H9 (cell line): ENCODE measurements at regions not wholly inside any gene's neighbourhood (a gene's known extent, or its start where the extent isn't known, plus 50 kb on each side); places are given as distances from the start of the nearest gene placed in this dataset.

Source experiments
- DNase-seq: peaks from one replicate; pipeline ENCODE4 v3.0.0-alpha.2; 2017
- H2AFZ ChIP-seq: one replicate; pipeline ENCODE4 v1.6.1; 2013; ENCODE audit warnings: mild to moderate bottlenecking, low read length, control low read depth, moderate library complexity
- H2AK5ac ChIP-seq: 2 replicates; pipeline ENCODE4 v1.6.1; 2013; ENCODE audit warnings: low read length, control low read depth, mixed read lengths; ENCODE audit not compliant: insufficient read length
- H2BK120ac ChIP-seq: one replicate; pipeline ENCODE4 v1.6.1; 2013; ENCODE audit warnings: low read depth, mild to moderate bottlenecking, low read length, control low read depth, inconsistent platforms; ENCODE audit not compliant: poor library complexity, severe bottlenecking
- H2BK12ac ChIP-seq: 2 replicates; pipeline ENCODE4 v1.6.1; 2013; ENCODE audit warnings: low read length, control low read depth, mixed read lengths, low read depth; ENCODE audit not compliant: insufficient read length
- H2BK15ac ChIP-seq: 2 replicates; pipeline ENCODE4 v1.6.1; 2013; ENCODE audit warnings: low read depth, low read length, control low read depth
- H2BK20ac ChIP-seq: one replicate; pipeline ENCODE4 v1.6.1; 2013; ENCODE audit warnings: low read depth, mild to moderate bottlenecking, low read length, control low read depth, inconsistent platforms; ENCODE audit not compliant: poor library complexity, severe bottlenecking
- H2BK5ac ChIP-seq: 2 replicates; pipeline ENCODE4 v1.6.1; 2013; ENCODE audit warnings: low read length, control low read depth, mixed read lengths; ENCODE audit not compliant: insufficient read length
- H3K14ac ChIP-seq: 2 replicates; pipeline ENCODE4 v1.6.1; 2013; ENCODE audit warnings: low read length, control low read depth; ENCODE audit not compliant: insufficient read depth
- H3K18ac ChIP-seq: 2 replicates; pipeline ENCODE4 v1.6.1; 2013; ENCODE audit warnings: low read depth, mild to moderate bottlenecking, mixed read lengths, low read length, control low read depth; ENCODE audit not compliant: insufficient read length
- H3K23ac ChIP-seq: 2 replicates; pipeline ENCODE4 v1.6.1; 2013; ENCODE audit warnings: low read length, control low read depth, mixed read lengths, low read depth; ENCODE audit not compliant: insufficient read length
- H3K23me2 ChIP-seq: 2 replicates; pipeline ENCODE4 v1.6.1; 2013; ENCODE audit warnings: low read depth, mild to moderate bottlenecking, mixed read lengths, low read length, control low read depth; ENCODE audit not compliant: insufficient read length, poor library complexity, severe bottlenecking
- H3K27ac ChIP-seq: 2 replicates; pipeline ENCODE4 v1.5.1; 2013; ENCODE audit warnings: low read length, control low read depth, mixed read lengths, low read depth; ENCODE audit not compliant: insufficient read length
- H3K27me3 ChIP-seq: 2 replicates; pipeline ENCODE4 v1.6.1; 2013; ENCODE audit warnings: low read length, control low read depth, inconsistent platforms; ENCODE audit not compliant: insufficient read depth
- H3K4ac ChIP-seq: 2 replicates; pipeline ENCODE4 v1.6.1; 2013; ENCODE audit warnings: low read depth, mild to moderate bottlenecking, control low read depth, inconsistent platforms, low read length, moderate library complexity
- H3K4me1 ChIP-seq: 2 replicates; pipeline ENCODE4 v1.6.1; 2013; ENCODE audit warnings: low read length, control low read depth, inconsistent platforms; ENCODE audit not compliant: insufficient read depth
- H3K4me2 ChIP-seq: 2 replicates; pipeline ENCODE4 v1.6.1; 2013; ENCODE audit warnings: low read length, control low read depth, mixed read lengths; ENCODE audit not compliant: insufficient read length, insufficient read depth
- H3K56ac ChIP-seq: 2 replicates; pipeline ENCODE4 v1.6.1; 2013; ENCODE audit warnings: low read depth, mild to moderate bottlenecking, mixed read lengths, low read length, control low read depth; ENCODE audit not compliant: insufficient read length
- H3K79me1 ChIP-seq: 2 replicates; pipeline ENCODE4 v1.6.1; 2013; ENCODE audit warnings: low read depth, mild to moderate bottlenecking, moderate library complexity, low read length, control low read depth, inconsistent platforms; ENCODE audit not compliant: insufficient read depth, poor library complexity, severe bottlenecking
- H3K79me2 ChIP-seq: 2 replicates; pipeline ENCODE4 v1.6.1; 2013; ENCODE audit warnings: low read length, control low read depth, inconsistent platforms; ENCODE audit not compliant: insufficient read depth
- H3K9ac ChIP-seq: 2 replicates; pipeline ENCODE4 v1.6.1; 2013; ENCODE audit warnings: low read length, control low read depth, mixed read lengths; ENCODE audit not compliant: insufficient read length; ENCODE audit errors: extremely low read depth
- H3K9me3 ChIP-seq: one replicate; pipeline ENCODE4 v1.6.1; 2013; ENCODE audit warnings: low read depth, low read length, inconsistent platforms; ENCODE audit not compliant: control insufficient read depth
- H3T11ph ChIP-seq: one replicate; pipeline ENCODE4 v1.6.1; 2013; ENCODE audit warnings: mild to moderate bottlenecking, low read length, control low read depth, inconsistent platforms
- H4K20me1 ChIP-seq: one replicate; pipeline ENCODE4 v1.6.1; 2013; ENCODE audit not compliant: control insufficient read depth, insufficient read length, insufficient read depth
- H4K5ac ChIP-seq: 2 replicates; pipeline ENCODE4 v1.6.1; 2013; ENCODE audit warnings: low read depth, mild to moderate bottlenecking, mixed read lengths, low read length, control low read depth; ENCODE audit not compliant: insufficient read length
- H4K8ac ChIP-seq: replicated peaks from 2 replicates; pipeline ENCODE4 v1.6.1; 2013; ENCODE audit warnings: low read length, control low read depth, mixed read lengths, low read depth; ENCODE audit not compliant: insufficient read length
- H4K91ac ChIP-seq: 2 replicates; pipeline ENCODE4 v1.6.1; 2013; ENCODE audit warnings: low read depth, mild to moderate bottlenecking, moderate library complexity, mixed read lengths, low read length, control low read depth; ENCODE audit not compliant: insufficient read length
- H3K27ac Mint-ChIP-seq, 3 experiments: 2 replicates in 2 of 3; 3 replicates in 1 of 3; pipeline ENCODE4 v1.8.0; 2020 to 2021; ENCODE audit warnings: mixed read lengths in 3 of 3, mild to moderate bottlenecking in 1 of 3, moderate library complexity in 1 of 3
- H3K27me3 Mint-ChIP-seq: 2 replicates; pipeline ENCODE4 v1.8.0; 2021; ENCODE audit warnings: low read depth, mild to moderate bottlenecking, moderate library complexity, mixed read lengths
- H3K36me3 Mint-ChIP-seq, 3 experiments: 2 replicates in 2 of 3; 3 replicates in 1 of 3; pipeline ENCODE4 v1.8.0; 2020 to 2021; ENCODE audit warnings: low read depth in 3 of 3, mixed read lengths in 3 of 3; ENCODE audit not compliant: insufficient read depth in 1 of 3
- H3K4me1 Mint-ChIP-seq, 2 experiments: 2 replicates each; pipeline ENCODE4 v1.8.0; 2020; ENCODE audit warnings: mixed read lengths in 2 of 2
- H3K4me3 Mint-ChIP-seq, 2 experiments: 2 replicates in 1 of 2; 3 replicates in 1 of 2; pipeline ENCODE4 v1.8.0; 2020 to 2021; ENCODE audit warnings: mild to moderate bottlenecking in 2 of 2, mixed read lengths in 2 of 2, moderate library complexity in 1 of 2
- H3K9me3 Mint-ChIP-seq, 2 experiments: 2 replicates in 1 of 2; 3 replicates in 1 of 2; pipeline ENCODE4 v1.8.0; 2020; ENCODE audit warnings: mild to moderate bottlenecking in 2 of 2, mixed read lengths in 2 of 2, moderate library complexity in 1 of 2
- CTCF ChIP-seq: fragments of 200-600 bp; sonication (generic); conservative IDR thresholded peaks from 3 replicates; pipeline ENCODE4 v1.8.0; 2021; ENCODE audit warnings: antibody characterized with exemption, mild to moderate bottlenecking
- WGBS: extraction: QIAGEN DNeasy Blood & Tissue Kit; methylation state at CpG from one replicate; pipeline ENCODE4 v1.1.7; 2013; ENCODE audit warnings: missing lambda C conversion rate, low lambda C conversion rate, mixed read lengths; ENCODE audit not compliant: insufficient read length; ENCODE audit errors: extremely low coverage; 5-methylcytosine and 5-hydroxymethylcytosine counted together

GRCh38 chr13:104832231-104832630 lies 1703.2 kb downstream of the EFNB2 start:
- WGBS: no CpG with 5 or more reads among the region's 4 CpGs
- peak overlapping the region; percentile 2 to 4 (median 4); a peak in 3 of 7 replicates for H3K27ac Mint-ChIP-seq

More at GRCh38 chr13:104832231-104832630, 1703.2 kb downstream of the EFNB2 start:
- H2BK5ac ChIP-seq: no peak overlapping the region
- H4K5ac ChIP-seq: no peak overlapping the region
- H3K56ac ChIP-seq: no peak overlapping the region
- H3K9ac ChIP-seq: no peak overlapping the region
- no peak overlapping the region for H2BK12ac ChIP-seq
- Mint-ChIP-seq H3K9me3 (peaks cover 0 to 2% of the 10 kb centered on the region in 2 experiments; a peak in 2 of 5 replicates), H3K4me3 (no peak overlapping the region), H3K4me1 (peaks cover 11 to 13% of the 10 kb centered on the region in 2 experiments), H3K27me3 (no peaks in the 10 kb centered on the region), H3K36me3 (peaks cover 0 to 2% (median 0%) of the 10 kb centered on the region in 3 experiments; a peak in 1 of 7 replicates)
- no peak overlapping the region for H3K27ac ChIP-seq
- H3K23ac ChIP-seq: no peak overlapping the region
- H4K20me1 ChIP-seq: no peaks in the 10 kb centered on the region
- no peak overlapping the region for H3K4me2 ChIP-seq
- H3K79me2 ChIP-seq: no peaks in the 10 kb centered on the region
- H3K14ac ChIP-seq: no peak overlapping the region
- no peaks in the 10 kb centered on the region for H3K27me3 ChIP-seq
- no peaks in the 10 kb centered on the region for H3K23me2 ChIP-seq
- no peaks in the 10 kb centered on the region; the same call in 1 of the 2 replicates for H3K4me1 ChIP-seq
- H3T11ph ChIP-seq: no peak overlapping the region
- no peak for TF ChIP-seq CTCF
- no peak for DNase-seq
- H3K18ac ChIP-seq: no peak overlapping the region
- H2AK5ac ChIP-seq: no peak overlapping the region
- H2BK15ac ChIP-seq: no peak overlapping the region
- H3K9me3 ChIP-seq: no peaks in the 10 kb centered on the region
- no peak overlapping the region for H4K91ac ChIP-seq
- no peak overlapping the region for H3K4ac ChIP-seq
- H2BK20ac ChIP-seq: no peak overlapping the region
- no peak overlapping the region for H4K8ac ChIP-seq
- H3K79me1 ChIP-seq: no peaks in the 10 kb centered on the region
- H2BK120ac ChIP-seq: no peak overlapping the region
- no peak overlapping the region for H2AFZ ChIP-seq
